ENCODE measurements at regions not wholly inside any gene's neighbourhood (a gene's known extent, or its start where the extent isn't known, plus 50 kb on each side); places are given as distances from the start of the nearest gene placed in this dataset.

DNA sequence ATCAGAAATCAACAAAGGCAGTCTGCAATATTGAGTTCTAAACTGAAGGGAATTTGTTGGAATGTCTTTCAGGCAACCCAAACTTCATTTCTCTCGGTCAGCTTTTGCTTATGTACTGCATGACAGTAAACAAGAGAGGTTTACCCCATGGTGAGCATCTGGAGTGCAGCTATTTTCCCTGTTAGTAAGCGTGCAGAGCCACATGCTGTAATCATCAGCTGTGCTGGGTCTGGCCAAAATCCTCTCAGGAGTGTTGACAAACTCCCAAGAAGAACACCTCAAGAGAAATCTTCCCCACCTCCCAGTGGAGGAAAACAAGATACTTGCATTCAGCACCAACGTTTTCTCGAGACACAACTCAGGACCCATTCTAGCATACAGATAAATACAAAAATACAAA lies 83.6 kb upstream of the ADAMTSL1 start:
- FAIRE-seq (no peak), DNase-seq (ENCODE audit: extremely low read depth in 1 of 4, low spot score in 3 of 4) (no peak), ATAC-seq (no peak)
- BruUV-seq (replicated peaks): no TSS peak
- Histone ChIP-seq H3K9ac (ENCODE audit: insufficient read depth in 1 of 2, low read depth in 2 of 2, low read length in 2 of 2) (no peak overlapping the region), H3K9me1 (ENCODE audit: control insufficient read depth, insufficient read depth, low read length) (no peaks in the 10 kb centered on the region), H3K4me3 (no peak overlapping the region), H4K20me1 (replicated peaks; ENCODE audit: control insufficient read depth, insufficient read depth, low read length) (no peaks in the 10 kb centered on the region), H3K4me1 (replicated peaks in 1 of 2; ENCODE audit: control insufficient read depth in 2 of 2, insufficient read depth in 2 of 2, low read length in 2 of 2) (no peaks in the 10 kb centered on the region), H3K27ac (ENCODE audit: extremely low read depth, low read depth, low read length) (no peak overlapping the region), H3K27me3 (ENCODE audit: control insufficient read depth in 2 of 2, insufficient read depth in 2 of 2, low read length in 2 of 2) (no peaks in the 10 kb centered on the region), H3K36me3 (ENCODE audit: control insufficient read depth, insufficient read depth, low read length) (no peaks in the 10 kb centered on the region), H3K79me2 (ENCODE audit: control insufficient read depth, insufficient read depth, low read length) (no peaks in the 10 kb centered on the region), H2AFZ (ENCODE audit: low read depth, low read length) (no peak overlapping the region), H3K4me2 (ENCODE audit: insufficient read depth, low read length) (no peak overlapping the region), H3K9me3 (replicated peaks; ENCODE audit: control insufficient read depth, insufficient read depth, low read depth, low read length) (no peaks in the 10 kb centered on the region)
- no peak for TF ChIP-seq SMARCB1 (IDR thresholded peaks at IDR 0.05; ENCODE audit: insufficient read length, low read depth)
- no peak for TF ChIP-seq THRA (IDR thresholded peaks at IDR 0.05)
- TF ChIP-seq ZNF184 (CRISPR knock-in tag; IDR thresholded peaks at IDR 0.05): no peak
- no peak for TF ChIP-seq TFAP4 (CRISPR knock-in tag; IDR thresholded peaks at IDR 0.05; ENCODE audit: borderline replicate concordance)
- TF ChIP-seq ZNF133 (CRISPR knock-in tag; IDR thresholded peaks at IDR 0.05): no peak
- no peak for TF ChIP-seq RAD51 (IDR thresholded peaks at IDR 0.05; ENCODE audit: borderline replicate concordance, low read depth)
- TF ChIP-seq ZNF217 (CRISPR knock-in tag; IDR thresholded peaks at IDR 0.05): no peak
- no peak for TF ChIP-seq ZNF79 (CRISPR knock-in tag; IDR thresholded peaks at IDR 0.05; ENCODE audit: low read depth)
- TF ChIP-seq ERF (CRISPR knock-in tag; IDR thresholded peaks at IDR 0.05): no peak
- TF ChIP-seq, protein P1, sequence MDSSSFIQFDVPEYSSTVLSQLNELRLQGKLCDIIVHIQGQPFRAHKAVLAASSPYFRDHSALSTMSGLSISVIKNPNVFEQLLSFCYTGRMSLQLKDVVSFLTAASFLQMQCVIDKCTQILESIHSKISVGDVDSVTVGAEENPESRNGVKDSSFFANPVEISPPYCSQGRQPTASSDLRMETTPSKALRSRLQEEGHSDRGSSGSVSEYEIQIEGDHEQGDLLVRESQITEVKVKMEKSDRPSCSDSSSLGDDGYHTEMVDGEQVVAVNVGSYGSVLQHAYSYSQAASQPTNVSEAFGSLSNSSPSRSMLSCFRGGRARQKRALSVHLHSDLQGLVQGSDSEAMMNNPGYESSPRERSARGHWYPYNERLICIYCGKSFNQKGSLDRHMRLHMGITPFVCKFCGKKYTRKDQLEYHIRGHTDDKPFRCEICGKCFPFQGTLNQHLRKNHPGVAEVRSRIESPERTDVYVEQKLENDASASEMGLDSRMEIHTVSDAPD (CRISPR knock-in tag; IDR thresholded peaks at IDR 0.05): no peak
- TF ChIP-seq ETV5 (CRISPR knock-in tag; IDR thresholded peaks at IDR 0.05; ENCODE audit: low read depth): no peak
- TF ChIP-seq TFAM (CRISPR knock-in tag; conservative IDR thresholded peaks at IDR 0.05): no peak
- TF ChIP-seq GTF2A2 (tag; IDR thresholded peaks at IDR 0.05): no peak
- TF ChIP-seq ZNF707 (CRISPR knock-in tag; conservative IDR thresholded peaks at IDR 0.05): no peak
- TF ChIP-seq, protein P2, sequence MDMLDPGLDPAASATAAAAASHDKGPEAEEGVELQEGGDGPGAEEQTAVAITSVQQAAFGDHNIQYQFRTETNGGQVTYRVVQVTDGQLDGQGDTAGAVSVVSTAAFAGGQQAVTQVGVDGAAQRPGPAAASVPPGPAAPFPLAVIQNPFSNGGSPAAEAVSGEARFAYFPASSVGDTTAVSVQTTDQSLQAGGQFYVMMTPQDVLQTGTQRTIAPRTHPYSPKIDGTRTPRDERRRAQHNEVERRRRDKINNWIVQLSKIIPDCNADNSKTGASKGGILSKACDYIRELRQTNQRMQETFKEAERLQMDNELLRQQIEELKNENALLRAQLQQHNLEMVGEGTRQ (CRISPR knock-in tag; IDR thresholded peaks at IDR 0.05): no peak
- no peak for TF ChIP-seq SNIP1 (IDR thresholded peaks at IDR 0.05; ENCODE audit: low read depth)
- no peak for TF ChIP-seq TEAD1 (CRISPR knock-in tag; IDR thresholded peaks at IDR 0.05)
- no peak for TF ChIP-seq TCF3 (CRISPR knock-in tag; IDR thresholded peaks at IDR 0.05)
- TF ChIP-seq, protein P3, sequence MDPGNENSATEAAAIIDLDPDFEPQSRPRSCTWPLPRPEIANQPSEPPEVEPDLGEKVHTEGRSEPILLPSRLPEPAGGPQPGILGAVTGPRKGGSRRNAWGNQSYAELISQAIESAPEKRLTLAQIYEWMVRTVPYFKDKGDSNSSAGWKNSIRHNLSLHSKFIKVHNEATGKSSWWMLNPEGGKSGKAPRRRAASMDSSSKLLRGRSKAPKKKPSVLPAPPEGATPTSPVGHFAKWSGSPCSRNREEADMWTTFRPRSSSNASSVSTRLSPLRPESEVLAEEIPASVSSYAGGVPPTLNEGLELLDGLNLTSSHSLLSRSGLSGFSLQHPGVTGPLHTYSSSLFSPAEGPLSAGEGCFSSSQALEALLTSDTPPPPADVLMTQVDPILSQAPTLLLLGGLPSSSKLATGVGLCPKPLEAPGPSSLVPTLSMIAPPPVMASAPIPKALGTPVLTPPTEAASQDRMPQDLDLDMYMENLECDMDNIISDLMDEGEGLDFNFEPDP (CRISPR knock-in tag; IDR thresholded peaks at IDR 0.05): no peak
- no peak for TF ChIP-seq CREB1 (IDR thresholded peaks at IDR 0.05)
- TF ChIP-seq CREB1 (CRISPR knock-in tag; IDR thresholded peaks at IDR 0.05): no peak
- CTCF ChIA-PET (ENCODE audit: low intra/inter-chr PET ratio): no interaction called here
- in situ Hi-C loops (cut with MboI) (no loop called here), intact Hi-C loops (cut with micrococcal nuclease) (no loop called here)
- POLR2A ChIA-PET: no interaction called here
- 0% methylated on average over 4 of the region's 4 CpGs for WGBS (ENCODE audit: insufficient coverage, low coverage, missing lambda C conversion rate)

Measured in K562 (cell line).